SK-N-SH treated with all-trans-retinoic acid at 6 μM for 48 hours (cell line): ENCODE measurements at regions not wholly inside any gene's neighbourhood (a gene's known extent, or its start where the extent isn't known, plus 50 kb on each side); places are given as distances from the start of the nearest gene placed in this dataset.
"Not testable (repeated sequence)": the region's sequence is repeated elsewhere in the genome, so short reads cannot be mapped to it uniquely, and the experiment has no call there.

Source experiments
- ATAC-seq: fragments of 200-7000 bp; cut with Tn5 transposase; 3 replicates; pipeline ENCODE4 v1.9.1; 2020; ENCODE audit warnings: mild to moderate bottlenecking, moderate library complexity
- ARNTL ChIP-seq: fragments of 450-650 bp; formaldehyde crosslinking; IDR thresholded peaks from 2 replicates; pipeline ENCODE4 v1.5.0; 2020; ENCODE audit warnings: low read depth, mild to moderate bottlenecking, moderate library complexity, borderline replicate concordance
- CREB5 ChIP-seq: fragments of 250-450 bp; sonication (Bioruptor Pico); IDR thresholded peaks from 2 replicates; pipeline ENCODE4 v1.5.1; 2020; ENCODE audit warnings: low read depth, mild to moderate bottlenecking, moderate library complexity
- CSDC2 ChIP-seq: fragments of 250-450 bp; sonication (Bioruptor Pico); IDR thresholded peaks from 2 replicates; pipeline ENCODE4 v1.5.0; 2020; ENCODE audit warnings: mild to moderate bottlenecking, moderate library complexity
- CSRNP3 ChIP-seq: fragments of 250-450 bp; sonication (Bioruptor Pico); IDR thresholded peaks from 2 replicates; pipeline ENCODE4 v1.5.1; 2021; ENCODE audit warnings: mild to moderate bottlenecking, moderate library complexity
- ESRRG ChIP-seq: fragments of 250-450 bp; sonication (Bioruptor Pico); IDR thresholded peaks from 2 replicates; pipeline ENCODE4 v1.6.1; 2021; ENCODE audit warnings: mild to moderate bottlenecking
- GLIS3 ChIP-seq: fragments of 250-450 bp; sonication (Bioruptor Pico); IDR thresholded peaks from 2 replicates; pipeline ENCODE4 v1.5.0; 2020; ENCODE audit warnings: mild to moderate bottlenecking, moderate library complexity
- ISL1 ChIP-seq: fragments of 250-450 bp; sonication (Bioruptor Pico); IDR thresholded peaks from 2 replicates; pipeline ENCODE4 v2.1.2; 2022; ENCODE audit warnings: mild to moderate bottlenecking, moderate library complexity
- OSR1 ChIP-seq: fragments of 250-450 bp; sonication (Bioruptor Pico); IDR thresholded peaks from 2 replicates; pipeline ENCODE4 v1.8.0; 2022; ENCODE audit warnings: moderate library complexity, mild to moderate bottlenecking, inconsistent platforms
- POU6F1 ChIP-seq: fragments of 250-450 bp; sonication (Bioruptor Pico); IDR thresholded peaks from 2 replicates; pipeline ENCODE4 v1.8.0; 2021; ENCODE audit warnings: low read depth, mild to moderate bottlenecking, moderate library complexity, borderline replicate concordance
- PPARA ChIP-seq: fragments of 250-450 bp; sonication (Bioruptor Pico); IDR thresholded peaks from 2 replicates; pipeline ENCODE4 v1.5.0; 2020; ENCODE audit warnings: mild to moderate bottlenecking, borderline replicate concordance
- RARB ChIP-seq: fragments of 250-450 bp; sonication (Bioruptor Pico); IDR thresholded peaks from 2 replicates; pipeline ENCODE4 v1.8.0; 2021; ENCODE audit warnings: mild to moderate bottlenecking, moderate library complexity
- TCF4 ChIP-seq: fragments of 250-450 bp; sonication (Bioruptor Pico); IDR thresholded peaks from 2 replicates; pipeline ENCODE4 v1.8.0; 2021; ENCODE audit warnings: mild to moderate bottlenecking, moderate library complexity, borderline replicate concordance
- TSHZ2 ChIP-seq: fragments of 250-450 bp; sonication (Bioruptor Pico); IDR thresholded peaks from 2 replicates; pipeline ENCODE4 v1.5.0; 2020; ENCODE audit warnings: mild to moderate bottlenecking, moderate library complexity
- ZC3H10 ChIP-seq: fragments of 250-450 bp; sonication (Bioruptor Pico); IDR thresholded peaks from 2 replicates; pipeline ENCODE4 v1.5.1; 2021; ENCODE audit warnings: mild to moderate bottlenecking, moderate library complexity
- ZFP3 ChIP-seq: fragments of 250-450 bp; sonication (Bioruptor Pico); IDR thresholded peaks from 2 replicates; pipeline ENCODE4 v1.5.0; 2020; ENCODE audit warnings: mild to moderate bottlenecking, moderate library complexity
- ZFP30 ChIP-seq: fragments of 450-650 bp; formaldehyde crosslinking; IDR thresholded peaks from 2 replicates; pipeline ENCODE4 v1.5.0; 2022; ENCODE audit warnings: mild to moderate bottlenecking, moderate library complexity
- ZNF70 ChIP-seq: fragments of 450-650 bp; formaldehyde crosslinking; IDR thresholded peaks from 2 replicates; pipeline ENCODE4 v1.5.0; 2020; ENCODE audit warnings: mild to moderate bottlenecking, moderate library complexity

- TF ChIP-seq CSRNP3 (CRISPR knock-in tag) (no peak), ISL1 (CRISPR knock-in tag) (no peak), POU6F1 (no peak), PPARA (no peak), ZC3H10 (no peak), ZFP3 (CRISPR knock-in tag) (no peak)
Measured at GRCh38 chr2:37760471-37760870, 89.0 kb upstream of the CDC42EP3 start (continued).

GRCh38 chr2:37762281-37762680 lies 90.8 kb upstream of the CDC42EP3 start:
- not testable (repeated sequence) for ATAC-seq

- ATAC-seq, result no peak
- no peak for TF ChIP-seq OSR1 (CRISPR knock-in tag)
- no peak for TF ChIP-seq ZC3H10
- TF ChIP-seq PPARA, result no peak
- TF ChIP-seq TCF4 (CRISPR knock-in tag), result no peak
- no peak for TF ChIP-seq ZNF70
- no peak for TF ChIP-seq POU6F1
- TF ChIP-seq RARB (CRISPR knock-in tag), result no peak
- TF ChIP-seq CSRNP3 (CRISPR knock-in tag), result no peak
- TF ChIP-seq ISL1 (CRISPR knock-in tag), result no peak
- TF ChIP-seq CSDC2 (CRISPR knock-in tag), result no peak
- TF ChIP-seq ZFP3 (CRISPR knock-in tag), result no peak
- TF ChIP-seq ARNTL, result no peak
- no peak for TF ChIP-seq ESRRG (CRISPR knock-in tag)
- no peak for TF ChIP-seq CREB5 (CRISPR knock-in tag)
- no peak for TF ChIP-seq TSHZ2
- TF ChIP-seq ZFP30, result no peak
- no peak for TF ChIP-seq GLIS3 (CRISPR knock-in tag)
- TF ChIP-seq, all 23 proteins: peak for 0
Measured at GRCh38 chr2:37764739-37765138, 93.3 kb upstream of the CDC42EP3 start.

- peak; percentile 22; the same call in 1 of the 3 replicates for ATAC-seq
- TF ChIP-seq TCF4 (CRISPR knock-in tag) (no peak), ISL1 (CRISPR knock-in tag) (peak; percentile 55), CREB5 (CRISPR knock-in tag) (0 out of 2 replicates have a peak, but pooled peaks have one; percentile 7), GLIS3 (CRISPR knock-in tag) (no peak)
Measured at GRCh38 chr2:37766106-37766505, 94.7 kb upstream of the CDC42EP3 start.
